Choroid plexus epithelial cell (primary cell): ENCODE measurements at regions not wholly inside any gene's neighbourhood (a gene's known extent, or its start where the extent isn't known, plus 50 kb on each side); places are given as distances from the start of the nearest gene placed in this dataset.

Source experiments
- DNase-seq: peaks from one replicate; pipeline ENCODE4 v3.0.0-alpha.2; 2010; ENCODE audit warnings: low read depth
- H3K4me3 ChIP-seq: 2 replicates; pipeline ENCODE4 v1.5.1; 2011; ENCODE audit warnings: low read depth, mild to moderate bottlenecking, control low read depth, low read length, moderate library complexity
- CTCF ChIP-seq: conservative IDR thresholded peaks from 2 replicates; pipeline ENCODE4 v1.5.1; 2011; ENCODE audit warnings: low read depth, mild to moderate bottlenecking, control low read depth, inconsistent platforms, low read length, moderate library complexity

GRCh38 chr22:44422746-44423380 lies 75.2 kb downstream of the RTL6 start:
- no peak for DNase-seq
- TF ChIP-seq CTCF = no peak
- no peak overlapping the region for H3K4me3 ChIP-seq

GRCh38 chr22:44419429-44419828 lies 78.6 kb downstream of the RTL6 start:
- H3K4me3 ChIP-seq = no peak overlapping the region
- peak; percentile 18 for DNase-seq
- no peak for TF ChIP-seq CTCF

- no peak for DNase-seq
- TF ChIP-seq CTCF = no peak
- no peak overlapping the region for H3K4me3 ChIP-seq
Measured at GRCh38 chr22:44413211-44413610, 84.8 kb downstream of the RTL6 start.

- H3K4me3 ChIP-seq = no peak overlapping the region
- DNase-seq = no peak
- no peak for TF ChIP-seq CTCF
Measured at GRCh38 chr22:44412136-44412731, 85.8 kb downstream of the RTL6 start.

GRCh38 chr22:44411226-44412135 lies 86.6 kb downstream of the RTL6 start:
- no peak overlapping the region for H3K4me3 ChIP-seq
- no peak for TF ChIP-seq CTCF
- peak; percentile 30 for DNase-seq

GRCh38 chr22:44410451-44410991 lies 87.5 kb downstream of the RTL6 start:
- no peak for DNase-seq
- no peak for TF ChIP-seq CTCF
- H3K4me3 ChIP-seq = no peak overlapping the region
